ENCODE measurements at regions not wholly inside any gene's neighbourhood (a gene's known extent, or its start where the extent isn't known, plus 50 kb on each side); places are given as distances from the start of the nearest gene placed in this dataset.
"Not testable (repeated sequence)": the region's sequence is repeated elsewhere in the genome, so short reads cannot be mapped to it uniquely, and the experiment has no call there.

GRCh38 chr1:55457874-55458273 is 242.7 kb upstream of the USP24 start:
- DNase-seq: no peak

- DNase-seq: no peak
Measured at GRCh38 chr1:55456971-55457370, 241.8 kb upstream of the USP24 start.

GRCh38 chr1:55448261-55448660 is 233.1 kb upstream of the USP24 start:
- DNase-seq: no peak

GRCh38 chr1:55447488-55447887 is 232.3 kb upstream of the USP24 start:
- no peak for DNase-seq

- DNase-seq: no peak
Measured at GRCh38 chr1:55446351-55446750, 231.2 kb upstream of the USP24 start.

- peak in 1 of 2 experiments; percentile 29 for DNase-seq
Measured at GRCh38 chr1:55445416-55445815, 230.3 kb upstream of the USP24 start.

- DNase-seq: no peak
Measured at GRCh38 chr1:55444667-55445066, 229.5 kb upstream of the USP24 start.

GRCh38 chr1:55443175-55443915 is 228.2 kb upstream of the USP24 start:
- DNase-seq: no peak

GRCh38 chr1:55441489-55441888 is 226.3 kb upstream of the USP24 start:
- no peak for DNase-seq

GRCh38 chr1:55437692-55438091 is 222.5 kb upstream of the USP24 start:
- DNase-seq: no peak

- not testable (repeated sequence) for DNase-seq
Measured at GRCh38 chr1:55430720-55431119, 215.6 kb upstream of the USP24 start.

GRCh38 chr1:55430206-55430605 is 215.0 kb upstream of the USP24 start:
- not testable (repeated sequence) for DNase-seq

- no peak for DNase-seq
Measured at GRCh38 chr1:55428944-55429931, 214.1 kb upstream of the USP24 start.

GRCh38 chr1:55428231-55428630 is 213.1 kb upstream of the USP24 start:
- no peak for DNase-seq

GRCh38 chr1:55427606-55428005 is 212.4 kb upstream of the USP24 start:
- DNase-seq: no peak

GRCh38 chr1:55426619-55427018 is 211.5 kb upstream of the USP24 start:
- DNase-seq: no peak

- DNase-seq: no peak
Measured at GRCh38 chr1:55426156-55426555, 211.0 kb upstream of the USP24 start.

GRCh38 chr1:55425310-55425930 is 210.3 kb upstream of the USP24 start:
- no peak for DNase-seq

- DNase-seq: no peak
Measured at GRCh38 chr1:55423376-55423775, 208.2 kb upstream of the USP24 start.

- DNase-seq: no peak
Measured at GRCh38 chr1:55420929-55421716, 206.0 kb upstream of the USP24 start.

GRCh38 chr1:55420026-55420425 is 204.9 kb upstream of the USP24 start:
- DNase-seq: no peak

GRCh38 chr1:55418208-55419000 is 203.2 kb upstream of the USP24 start:
- DNase-seq: no peak
